ENCODE measurements at regions not wholly inside any gene's neighbourhood (a gene's known extent, or its start where the extent isn't known, plus 50 kb on each side); places are given as distances from the start of the nearest gene placed in this dataset.

DNA sequence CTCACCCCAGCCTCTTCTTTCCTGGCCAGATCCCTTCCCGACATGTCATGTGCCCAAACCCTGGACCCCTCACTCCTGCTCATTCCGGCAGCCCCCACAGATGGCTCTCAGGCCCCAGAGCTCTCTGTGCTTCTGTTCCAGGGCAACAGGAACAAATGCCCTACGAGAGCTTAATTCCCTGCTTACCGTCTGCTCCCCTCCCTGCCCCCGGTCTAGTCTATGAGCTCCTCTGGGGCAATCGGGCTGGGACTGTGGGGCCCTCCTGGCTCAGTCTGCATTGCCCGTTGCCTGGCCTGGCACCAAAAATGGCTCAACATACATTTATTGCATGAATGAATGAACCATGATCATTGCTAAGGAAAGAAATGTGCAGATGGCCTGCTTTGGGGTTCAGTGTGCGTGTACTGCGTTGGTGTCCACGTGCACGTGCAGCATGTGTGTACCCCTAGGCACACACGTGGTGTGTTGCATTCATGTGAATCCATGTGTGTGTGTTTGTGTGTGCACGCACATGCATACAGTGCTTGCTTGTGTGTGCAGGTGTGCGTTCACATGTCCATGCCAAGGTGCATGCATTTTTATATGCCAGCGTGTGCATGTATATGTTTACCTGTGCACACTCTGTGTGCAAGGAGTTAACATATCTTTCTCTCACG lies 201.2 kb upstream of the IER5L start:
- no peaks in the 10 kb centered on the region for H4K20me1 ChIP-seq (ENCODE audit: low read length)
- H3K9ac ChIP-seq (ENCODE audit: low read length), result no peak overlapping the region
- no peak overlapping the region for H3K27ac ChIP-seq (ENCODE audit: low read length)
- H2AFZ ChIP-seq (ENCODE audit: low read length), result no peak overlapping the region
- H3K36me3 ChIP-seq (ENCODE audit: low read depth, low read length), result no peaks in the 10 kb centered on the region
- ChIA-PET POLR2A (ENCODE audit: unreplicated experiment) (no interaction called here), CTCF (no interaction called here)
- no peaks in the 10 kb centered on the region for H3K27me3 ChIP-seq (ENCODE audit: low read length)
- intact Hi-C loops (cut with micrococcal nuclease), result no loop called here
- no peak for DNase-seq
- no peak for ATAC-seq
- H3F3A ChIP-seq (ENCODE audit: low read length, unreplicated experiment), result no peaks in the 10 kb centered on the region
- H3K4me2 ChIP-seq (ENCODE audit: low read length), result no peak overlapping the region
- H3K9me3 ChIP-seq (ENCODE audit: low read length), result no peaks in the 10 kb centered on the region
- peaks cover 8% of the 10 kb centered on the region for H3K4me1 ChIP-seq (ENCODE audit: insufficient read depth, low read length)
- no peak for TF ChIP-seq EZH2 (IDR thresholded peaks at IDR 0.05; ENCODE audit: low read length, unreplicated experiment)
- TF ChIP-seq, protein P1, sequence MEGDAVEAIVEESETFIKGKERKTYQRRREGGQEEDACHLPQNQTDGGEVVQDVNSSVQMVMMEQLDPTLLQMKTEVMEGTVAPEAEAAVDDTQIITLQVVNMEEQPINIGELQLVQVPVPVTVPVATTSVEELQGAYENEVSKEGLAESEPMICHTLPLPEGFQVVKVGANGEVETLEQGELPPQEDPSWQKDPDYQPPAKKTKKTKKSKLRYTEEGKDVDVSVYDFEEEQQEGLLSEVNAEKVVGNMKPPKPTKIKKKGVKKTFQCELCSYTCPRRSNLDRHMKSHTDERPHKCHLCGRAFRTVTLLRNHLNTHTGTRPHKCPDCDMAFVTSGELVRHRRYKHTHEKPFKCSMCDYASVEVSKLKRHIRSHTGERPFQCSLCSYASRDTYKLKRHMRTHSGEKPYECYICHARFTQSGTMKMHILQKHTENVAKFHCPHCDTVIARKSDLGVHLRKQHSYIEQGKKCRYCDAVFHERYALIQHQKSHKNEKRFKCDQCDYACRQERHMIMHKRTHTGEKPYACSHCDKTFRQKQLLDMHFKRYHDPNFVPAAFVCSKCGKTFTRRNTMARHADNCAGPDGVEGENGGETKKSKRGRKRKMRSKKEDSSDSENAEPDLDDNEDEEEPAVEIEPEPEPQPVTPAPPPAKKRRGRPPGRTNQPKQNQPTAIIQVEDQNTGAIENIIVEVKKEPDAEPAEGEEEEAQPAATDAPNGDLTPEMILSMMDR (conservative IDR thresholded peaks at IDR 0.05; ENCODE audit: low read depth, low read length), result no peak
- no peak for TF ChIP-seq EZH2phosphoT487 (IDR thresholded peaks at IDR 0.05; ENCODE audit: borderline replicate concordance, low read length)
- no peaks in the 10 kb centered on the region for H3K9me2 ChIP-seq (replicated peaks; ENCODE audit: low read length)
- no TSS peak for BruUV-seq (replicated peaks)
- no peak overlapping the region for H3K4me3 ChIP-seq (ENCODE audit: low read length)
- no peaks in the 10 kb centered on the region for H3K79me2 ChIP-seq (ENCODE audit: low read length)

DNA sequence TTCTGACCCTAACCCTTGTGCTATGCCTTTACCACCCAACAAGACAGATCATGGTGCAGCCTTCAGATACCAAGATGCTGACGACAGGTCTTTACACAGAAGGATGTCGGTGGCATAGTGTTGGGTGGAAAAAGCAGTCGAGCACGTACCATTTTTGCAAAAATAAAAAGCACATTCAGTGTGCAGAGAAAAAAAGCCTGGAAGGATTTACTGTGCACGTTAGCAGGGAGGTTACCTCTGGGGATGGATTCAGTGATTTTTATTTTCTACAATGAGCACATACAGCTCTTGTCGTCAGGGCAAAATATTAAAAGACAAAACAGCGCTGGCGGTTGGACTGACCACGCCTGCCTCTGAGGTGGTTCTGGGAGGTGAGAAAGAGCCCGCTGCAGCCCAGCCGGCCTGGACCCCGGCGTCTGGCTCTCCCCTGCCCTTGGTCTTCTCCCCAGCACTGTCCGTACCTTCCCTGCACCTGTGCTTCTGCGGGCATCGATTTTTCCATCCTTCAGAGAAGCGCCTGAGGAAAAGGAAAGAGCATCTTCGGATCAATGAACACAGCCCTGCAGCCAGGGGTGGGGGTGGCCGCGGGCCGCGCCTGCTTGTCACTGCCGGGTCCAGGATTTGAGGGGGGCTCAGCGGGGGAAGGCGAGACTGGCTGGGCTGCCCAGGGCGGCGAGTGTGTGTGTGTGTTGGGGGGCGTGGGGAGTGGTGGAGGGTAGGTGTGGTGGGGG lies 200.0 kb upstream of the IER5L start:
- Histone ChIP-seq H3K9ac (ENCODE audit: low read length) (no peak overlapping the region), H3K4me1 (ENCODE audit: insufficient read depth, low read length) (peaks cover 8% of the 10 kb centered on the region), H2AFZ (ENCODE audit: low read length) (no peak overlapping the region), H3K36me3 (ENCODE audit: low read depth, low read length) (no peaks in the 10 kb centered on the region), H3K4me3 (ENCODE audit: low read length) (no peak overlapping the region), H3K9me3 (ENCODE audit: low read length) (no peaks in the 10 kb centered on the region), H3K4me2 (ENCODE audit: low read length) (no peak overlapping the region), H3F3A (ENCODE audit: low read length, unreplicated experiment) (no peaks in the 10 kb centered on the region), H3K79me2 (ENCODE audit: low read length) (no peaks in the 10 kb centered on the region), H4K20me1 (ENCODE audit: low read length) (no peaks in the 10 kb centered on the region), H3K27me3 (ENCODE audit: low read length) (no peaks in the 10 kb centered on the region), H3K27ac (ENCODE audit: low read length) (no peak overlapping the region), H3K9me2 (replicated peaks; ENCODE audit: low read length) (no peaks in the 10 kb centered on the region)
- BruUV-seq (replicated peaks), result no TSS peak
- intact Hi-C loops (cut with micrococcal nuclease), result no loop called here
- DNase-seq (no peak), ATAC-seq (no peak)
- POLR2A ChIA-PET (ENCODE audit: unreplicated experiment), result no interaction called here
- CTCF ChIA-PET, result no interaction called here
- TF ChIP-seq EZH2 (IDR thresholded peaks at IDR 0.05; ENCODE audit: low read length, unreplicated experiment) (no peak), EZH2phosphoT487 (IDR thresholded peaks at IDR 0.05; ENCODE audit: borderline replicate concordance, low read length) (no peak)
- TF ChIP-seq, protein P1 (conservative IDR thresholded peaks at IDR 0.05; ENCODE audit: low read depth, low read length), result no peak

DNA sequence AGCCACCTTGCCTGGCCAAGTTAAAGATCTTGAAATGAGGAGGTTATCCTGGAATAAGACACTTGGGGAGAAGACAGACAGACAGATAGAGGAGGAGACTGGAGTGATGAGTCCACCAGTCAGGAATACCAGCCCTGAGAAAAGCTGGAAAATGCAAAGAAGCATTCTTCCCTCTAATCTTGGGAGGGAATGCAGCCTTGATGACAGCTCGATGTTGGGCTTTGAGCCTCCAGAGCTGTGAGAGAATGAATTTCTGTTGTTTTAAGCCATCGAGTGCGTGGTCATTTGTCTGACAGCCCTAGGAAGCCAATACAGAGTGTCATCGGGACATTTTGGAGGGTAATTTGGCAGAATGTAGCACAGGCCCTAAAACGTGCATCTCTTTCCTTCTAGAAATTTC lies 199.1 kb upstream of the IER5L start:
- no TSS peak for BruUV-seq (replicated peaks)

More for the DNA sequence above, 199.1 kb upstream of the IER5L start:
- ChIA-PET CTCF (no interaction called here), POLR2A (ENCODE audit: unreplicated experiment) (interaction anchor here (0.6 kb wide), 1 partner anchor 107 kb away, joined by 11 read pairs; no protein-coding TSS in a partner anchor)
- H4K20me1 ChIP-seq (ENCODE audit: low read length), result no peaks in the 10 kb centered on the region
- no peak overlapping the region for H3K4me2 ChIP-seq (ENCODE audit: low read length)
- no peaks in the 10 kb centered on the region for H3K36me3 ChIP-seq (ENCODE audit: low read depth, low read length)
- H3F3A ChIP-seq (ENCODE audit: low read length, unreplicated experiment), result no peaks in the 10 kb centered on the region
- H3K27ac ChIP-seq (ENCODE audit: low read length), result no peak overlapping the region
- H3K9ac ChIP-seq (ENCODE audit: low read length), result no peak overlapping the region
- DNase-seq (no peak), ATAC-seq (no peak)
- peaks cover 1% of the 10 kb centered on the region; the same call in 1 of the 2 replicates for H3K4me1 ChIP-seq (ENCODE audit: insufficient read depth, low read length)
- H3K27me3 ChIP-seq (ENCODE audit: low read length), result no peaks in the 10 kb centered on the region
- TF ChIP-seq EZH2phosphoT487 (IDR thresholded peaks at IDR 0.05; ENCODE audit: borderline replicate concordance, low read length) (no peak), EZH2 (IDR thresholded peaks at IDR 0.05; ENCODE audit: low read length, unreplicated experiment) (no peak)
- TF ChIP-seq, protein P1 (conservative IDR thresholded peaks at IDR 0.05; ENCODE audit: low read depth, low read length), result no peak
- H3K9me3 ChIP-seq (ENCODE audit: low read length), result no peaks in the 10 kb centered on the region
- no peak overlapping the region for H3K4me3 ChIP-seq (ENCODE audit: low read length)
- no peaks in the 10 kb centered on the region for H3K9me2 ChIP-seq (replicated peaks; ENCODE audit: low read length)
- no peaks in the 10 kb centered on the region for H3K79me2 ChIP-seq (ENCODE audit: low read length)
- intact Hi-C loops (cut with micrococcal nuclease), result no loop called here
- no peak overlapping the region for H2AFZ ChIP-seq (ENCODE audit: low read length)

Measured in PC-3 (cell line).